GM12873 (cell line): ENCODE measurements at regions not wholly inside any gene's neighbourhood (a gene's known extent, or its start where the extent isn't known, plus 50 kb on each side); places are given as distances from the start of the nearest gene placed in this dataset.

ENCODE experiments used
- CTCF ChIP-seq: IDR thresholded peaks from 2 replicates; pipeline ENCODE4 v1.5.1; 2012; ENCODE audit warnings: low read depth, mild to moderate bottlenecking, moderate library complexity, low read length, control low read depth; ENCODE audit not compliant: insufficient read depth; ENCODE audit errors: missing control alignments

DNA sequence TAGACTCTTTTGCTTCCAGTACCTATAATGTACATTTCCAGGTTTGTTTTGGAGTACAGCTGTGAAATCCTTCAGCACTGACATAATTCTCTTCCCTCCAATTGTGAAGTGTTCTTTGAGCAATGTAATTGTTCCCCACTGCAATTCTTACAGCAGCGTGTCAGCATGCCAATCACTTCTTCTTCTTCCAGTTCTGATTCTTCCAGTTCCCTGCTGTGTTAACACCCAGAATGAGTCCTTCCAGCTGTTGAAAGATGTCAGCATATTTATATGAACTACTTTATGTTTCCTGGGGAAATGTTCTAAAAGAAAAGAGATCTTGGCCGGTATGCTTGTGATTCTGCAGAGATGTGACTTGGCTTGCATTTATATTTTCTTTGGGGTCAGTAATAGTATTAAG is 213.9 kb downstream of the UNC5CL start:
- no peak for TF ChIP-seq CTCF

DNA sequence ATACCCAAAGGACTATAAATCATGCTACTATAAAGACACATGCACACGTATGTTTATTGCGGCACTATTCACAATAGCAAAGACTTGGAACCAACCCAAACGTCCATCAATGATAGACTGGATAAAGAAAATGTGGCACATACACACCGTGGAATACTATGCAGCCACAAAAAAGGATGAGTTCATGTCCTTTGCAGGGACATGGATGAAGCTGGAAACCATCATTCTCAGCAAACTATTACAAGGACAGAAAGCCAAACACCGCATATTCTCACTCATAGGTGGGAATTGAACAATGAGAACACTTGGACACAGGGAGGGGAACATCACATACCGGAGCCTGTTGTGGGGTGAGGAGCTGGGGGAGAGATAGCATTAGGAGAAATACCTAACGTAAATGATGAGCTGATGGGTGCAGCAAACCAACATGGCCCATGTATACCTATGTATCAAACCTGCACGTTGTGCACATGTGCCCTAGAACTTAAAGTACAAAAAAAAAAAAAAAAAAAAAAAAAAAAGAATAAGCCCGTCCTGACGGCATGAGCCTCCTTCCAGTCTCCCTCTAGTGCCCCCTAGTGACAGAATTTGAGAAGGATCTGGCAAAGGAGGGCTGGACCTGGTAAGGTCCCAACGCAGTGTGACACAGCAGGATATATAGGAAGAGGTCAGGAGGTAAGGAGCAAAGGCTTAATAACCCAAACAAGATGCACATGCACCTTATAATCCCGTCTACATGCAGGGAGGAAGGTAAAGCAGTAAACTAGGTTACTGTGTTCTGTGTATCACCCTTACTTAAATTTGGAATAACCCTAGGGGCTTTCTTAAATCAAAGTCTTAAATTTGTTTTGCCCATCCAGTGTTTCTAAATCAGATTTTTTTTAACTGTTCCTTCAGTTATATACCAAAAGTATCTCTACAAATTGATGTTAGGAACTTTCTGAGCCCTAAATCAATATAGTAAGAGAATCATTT is 214.8 kb downstream of the UNC5CL start:
- peak; percentile 63 for TF ChIP-seq CTCF

DNA sequence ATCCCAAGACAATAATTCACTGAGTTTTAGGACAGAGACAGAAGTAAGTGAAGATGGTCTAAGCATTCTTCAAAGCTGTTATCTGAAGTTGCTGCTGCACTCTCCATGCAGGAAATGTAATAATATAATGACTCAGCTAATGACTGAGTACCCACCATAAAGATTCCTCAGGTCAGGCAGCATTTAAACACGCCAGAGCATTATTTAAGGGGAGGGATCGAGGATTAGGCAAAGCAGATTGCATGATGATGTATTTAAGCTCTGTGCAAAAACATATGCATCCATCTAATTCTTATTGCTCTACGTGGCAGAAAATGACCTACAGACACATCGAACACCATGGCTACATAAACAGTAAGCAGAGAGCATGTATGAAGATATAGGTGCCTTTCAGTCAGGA is 216.4 kb downstream of the UNC5CL start:
- TF ChIP-seq CTCF = no peak

DNA sequence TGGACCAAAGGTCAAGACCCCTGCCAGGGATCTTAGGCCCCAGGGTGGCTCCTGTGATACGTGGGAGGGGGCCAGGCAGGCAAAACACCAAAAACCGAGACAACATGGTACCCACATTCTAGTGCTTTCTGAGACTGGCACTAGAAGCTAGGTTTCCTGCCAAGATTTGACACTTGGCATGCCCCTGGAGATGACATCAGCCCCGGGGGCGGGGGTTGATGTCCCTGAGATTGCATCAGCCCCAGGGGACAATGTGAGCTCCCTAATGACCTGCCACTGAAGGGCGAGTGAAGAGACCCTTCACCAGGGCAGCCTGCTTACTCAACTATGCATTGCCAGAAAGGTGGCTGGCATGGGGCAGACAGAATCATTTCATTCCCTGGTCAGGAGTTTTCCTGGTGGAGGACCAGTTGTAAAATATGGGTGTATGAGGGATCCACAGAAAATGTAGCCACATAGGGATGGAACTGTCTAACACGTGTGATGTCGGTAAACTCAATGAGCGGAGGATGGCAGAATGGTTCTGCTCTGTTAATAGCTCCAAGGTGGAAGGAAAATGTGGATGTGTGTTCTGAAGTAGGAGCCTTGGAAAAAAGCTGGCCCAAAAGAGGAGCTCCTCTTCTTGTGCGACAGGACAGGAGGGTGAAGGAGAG is 219.7 kb downstream of the UNC5CL start:
- TF ChIP-seq CTCF = no peak

DNA sequence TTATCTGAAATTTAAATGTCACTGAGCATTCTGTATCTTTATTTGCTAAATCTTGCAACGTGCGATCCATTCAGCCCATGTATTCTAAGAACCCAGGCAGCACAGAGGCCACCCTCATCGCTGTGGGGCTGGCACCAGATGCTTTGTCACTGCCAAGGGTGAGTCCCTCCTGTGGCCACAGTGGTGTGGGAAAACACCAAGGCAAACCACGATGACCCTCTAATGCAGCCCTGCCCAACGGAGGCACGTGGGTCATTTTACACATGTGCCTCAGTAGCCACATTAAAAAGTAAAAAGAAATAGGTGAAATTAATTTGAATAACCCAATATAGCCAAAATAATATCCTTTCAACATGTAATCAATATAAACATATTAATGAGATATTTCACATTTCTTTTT is 221.7 kb downstream of the UNC5CL start:
- TF ChIP-seq CTCF = no peak

DNA sequence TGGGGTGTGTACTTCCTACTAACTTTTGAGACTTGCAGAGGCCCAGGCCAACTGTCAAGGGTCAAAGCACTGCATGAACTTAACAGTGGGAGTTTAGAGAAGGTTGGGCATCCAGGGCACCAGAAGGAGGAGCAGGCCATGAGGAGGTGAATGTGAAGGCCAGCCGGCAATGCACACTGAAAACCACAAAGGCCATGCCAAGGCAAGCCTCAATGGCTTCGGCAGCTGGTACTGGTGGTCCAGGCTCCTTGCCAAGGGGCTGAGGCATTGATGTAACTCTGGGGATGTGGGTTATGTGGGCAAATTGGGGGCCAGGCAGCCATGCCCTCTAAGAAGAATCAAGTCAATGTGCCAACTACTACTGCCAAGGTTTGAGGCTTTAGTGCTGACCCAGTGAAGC is 222.4 kb downstream of the UNC5CL start:
- no peak for TF ChIP-seq CTCF

DNA sequence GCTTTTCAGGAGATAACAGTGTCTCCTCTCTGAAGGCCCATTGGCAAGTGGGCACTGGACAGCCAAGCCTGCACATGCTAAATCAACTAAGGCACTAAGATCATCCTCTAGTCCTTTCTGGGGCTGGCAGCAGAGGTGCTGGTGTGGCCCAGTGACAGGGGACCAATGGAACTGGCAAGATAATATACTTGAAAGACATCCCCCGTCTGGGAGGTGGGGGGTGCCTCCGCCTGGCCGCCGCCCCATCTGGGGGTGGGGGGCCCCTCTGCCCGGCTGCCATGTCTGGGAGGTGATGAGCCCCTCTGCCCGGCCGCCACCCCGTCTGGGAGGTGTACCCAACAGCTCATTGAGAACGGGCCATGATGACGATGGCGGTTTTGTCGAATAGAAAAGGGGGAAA is 223.3 kb downstream of the UNC5CL start:
- no peak for TF ChIP-seq CTCF
